Suprapubic skin (tissue), 4 donors: ENCODE measurements at regions not wholly inside any gene's neighbourhood (a gene's known extent, or its start where the extent isn't known, plus 50 kb on each side); places are given as distances from the start of the nearest gene placed in this dataset.
"Not testable (repeated sequence)": the region's sequence is repeated elsewhere in the genome, so short reads cannot be mapped to it uniquely, and the experiment has no call there.

Experiments
- CTCF ChIP-seq, 2 donors: fragments of 200-600 bp in 1 of 2; fragments of 450-650 bp in 1 of 2; sonication (generic) in 1 of 2; IDR thresholded peaks; one replicate each; pipeline ENCODE4 v1.5.1; 2016 to 2019; ENCODE audit warnings: antibody characterized with exemption in 2 of 2, mild to moderate bottlenecking in 1 of 2, moderate library complexity in 1 of 2
- EP300 ChIP-seq: sonication (generic); formaldehyde crosslinking; IDR thresholded peaks from one replicate; pipeline ENCODE4 v1.6.1; 2017; ENCODE audit warnings: antibody characterized with exemption
- POLR2A ChIP-seq, 2 donors: fragments of 450-650 bp; IDR thresholded peaks; one replicate each; pipeline ENCODE4 v1.6.1; 2017; ENCODE audit warnings: antibody characterized with exemption in 2 of 2, mild to moderate bottlenecking in 2 of 2, moderate library complexity in 2 of 2
- POLR2AphosphoS5 ChIP-seq, 3 donors: sonication (generic); formaldehyde crosslinking; IDR thresholded peaks; one replicate each; pipeline ENCODE4 v1.6.1; 2017; ENCODE audit warnings: antibody characterized with exemption in 3 of 3

- not testable (repeated sequence) for TF ChIP-seq CTCF (IDR thresholded peaks at IDR 0.05); POLR2A (IDR thresholded peaks at IDR 0.05); POLR2AphosphoS5 (IDR thresholded peaks at IDR 0.05); EP300
These were observed 2897.3 kb downstream of the RPIA start for GRCh38 chr2:91588782-91589223.
